Upper lobe of left lung (tissue), 6 donors: ENCODE measurements at regions not wholly inside any gene's neighbourhood (a gene's known extent, or its start where the extent isn't known, plus 50 kb on each side); places are given as distances from the start of the nearest gene placed in this dataset.

ENCODE experiments used
- ATAC-seq, 2 donors: fragments of 200-7000 bp; cut with Tn5 transposase; one replicate each; pipeline ENCODE4 v1.9.1; 2022; ENCODE audit warnings: mild to moderate bottlenecking in 2 of 2, moderate library complexity in 2 of 2; ENCODE audit not compliant: low FRiP score in 2 of 2
- DNase-seq, 2 donors: peaks; one replicate each; pipeline ENCODE4 v3.0.0-alpha.2; 2019 to 2020
- H3K27ac ChIP-seq, 4 donors: fragments of 200-600 bp; sonication (generic); one replicate each; pipeline ENCODE4 v1.5.1; 2016 to 2019
- H3K27me3 ChIP-seq, 4 donors: fragments of 200-600 bp; sonication (generic); one replicate each; pipeline ENCODE4 v1.5.1; 2017 to 2019
- H3K36me3 ChIP-seq, 4 donors: fragments of 200-600 bp; sonication (generic); one replicate each; pipeline ENCODE4 v1.5.1; 2016 to 2019
- H3K4me1 ChIP-seq, 4 donors: fragments of 200-600 bp; sonication (generic); one replicate each; pipeline ENCODE4 v1.5.1; 2018 to 2019
- H3K4me3 ChIP-seq, 4 donors: fragments of 200-600 bp; sonication (generic); one replicate each; pipeline ENCODE4 v1.5.1; 2017 to 2019; ENCODE audit warnings: mild to moderate bottlenecking in 2 of 4, moderate library complexity in 1 of 4
- H3K9me3 ChIP-seq, 4 donors: fragments of 200-600 bp; sonication (generic); one replicate each; pipeline ENCODE4 v1.5.1; 2018 to 2019
- CTCF ChIP-seq, 6 experiments: fragments of 450-650 bp in 4 of 6; fragments of 200-600 bp in 2 of 6; sonication (generic) in 2 of 6; IDR thresholded peaks; one replicate each; pipeline ENCODE4 v1.5.1; 2016 to 2019; ENCODE audit warnings: antibody characterized with exemption in 6 of 6
- EP300 ChIP-seq, 4 donors: sonication (generic); formaldehyde crosslinking; IDR thresholded peaks; one replicate each; pipeline ENCODE4 v1.5.1; 2017; ENCODE audit warnings: antibody characterized with exemption in 4 of 4, control low read depth in 2 of 4
- POLR2A ChIP-seq, 4 donors: fragments of 450-650 bp; IDR thresholded peaks; one replicate each; pipeline ENCODE4 v1.5.1; 2016 to 2017; ENCODE audit warnings: antibody characterized with exemption in 4 of 4, mild to moderate bottlenecking in 2 of 4
- POLR2AphosphoS5 ChIP-seq, 2 donors: sonication (generic); formaldehyde crosslinking; IDR thresholded peaks; one replicate each; pipeline ENCODE4 v1.5.1; 2017; ENCODE audit warnings: antibody characterized with exemption in 2 of 2
- WGBS, 2 donors: methylation state at CpG; one replicate each; pipeline ENCODE4 v1.1.5; 2017 to 2018; 5-methylcytosine and 5-hydroxymethylcytosine counted together
- donor health status: DM: no; HTN: no; CAD: no; lungs with moderate emphysema.
- donor health status: DM: no; HTN: yes; CAD: no; lungs with severe emphysema.

GRCh38 chrX:137425273-137425902 lies 140.5 kb upstream of the ZIC3 start:
- no peak overlapping the region for H3K27ac ChIP-seq
- ATAC-seq (no peak), DNase-seq (no peak)
- 12 to 16% methylated on average over 15 to 25 of the region's 25 CpGs for WGBS, 2 donors
- peaks cover 0 to 50% (median 5%) of the 10 kb centered on the region in 4 donors for H3K27me3 ChIP-seq
- no peaks in the 10 kb centered on the region for H3K36me3 ChIP-seq
- H3K4me3 ChIP-seq = no peak overlapping the region
- H3K4me1 ChIP-seq = peaks cover 0 to 26% (median 5%) of the 10 kb centered on the region in 4 donors
- H3K9me3 ChIP-seq = no peaks in the 10 kb centered on the region
- TF ChIP-seq POLR2AphosphoS5 (IDR thresholded peaks at IDR 0.05) (no peak), EP300 (IDR thresholded peaks at IDR 0.05) (no peak), CTCF (IDR thresholded peaks at IDR 0.05) (no peak), POLR2A (IDR thresholded peaks at IDR 0.05) (no peak)

GRCh38 chrX:137424679-137425078 lies 141.2 kb upstream of the ZIC3 start:
- TF ChIP-seq POLR2AphosphoS5 (IDR thresholded peaks at IDR 0.05) (no peak), EP300 (IDR thresholded peaks at IDR 0.05) (no peak), POLR2A (IDR thresholded peaks at IDR 0.05) (no peak)
- H3K27ac ChIP-seq = no peak overlapping the region
- no peak overlapping the region for H3K4me3 ChIP-seq
- no peak for DNase-seq
- H3K36me3 ChIP-seq = no peaks in the 10 kb centered on the region
- no peak for ATAC-seq
- WGBS, 2 donors = 7 to 10% methylated on average over 7 to 15 of the region's 15 CpGs
- peaks cover 0 to 45% (median 5%) of the 10 kb centered on the region in 4 donors for H3K27me3 ChIP-seq
- peaks cover 0 to 26% (median 5%) of the 10 kb centered on the region in 4 donors for H3K4me1 ChIP-seq
- H3K9me3 ChIP-seq = no peaks in the 10 kb centered on the region

- H3K4me1 ChIP-seq = peaks cover 0 to 15% (median 4%) of the 10 kb centered on the region in 4 donors
- 9 to 15% methylated on average over 3 of the region's 3 CpGs for WGBS, 2 donors
These were observed 142.7 kb upstream of the ZIC3 start for GRCh38 chrX:137423241-137423640.

GRCh38 chrX:137418086-137418485 lies 147.8 kb upstream of the ZIC3 start:
- no peak for ATAC-seq
- 62 to 72% methylated on average over 2 of the region's 2 CpGs for WGBS, 2 donors
- no peaks in the 10 kb centered on the region for H3K9me3 ChIP-seq
- no peak for DNase-seq
- no peaks in the 10 kb centered on the region for H3K27me3 ChIP-seq
- no peak for TF ChIP-seq POLR2AphosphoS5 (IDR thresholded peaks at IDR 0.05)
- TF ChIP-seq CTCF (IDR thresholded peaks at IDR 0.05) = no peak
- no peak for TF ChIP-seq POLR2A (IDR thresholded peaks at IDR 0.05)
- TF ChIP-seq EP300 (IDR thresholded peaks at IDR 0.05) = no peak
- no peaks in the 10 kb centered on the region for H3K36me3 ChIP-seq
- H3K4me3 ChIP-seq = no peak overlapping the region
- no peak overlapping the region for H3K27ac ChIP-seq
- H3K4me1 ChIP-seq = no peaks in the 10 kb centered on the region

More at GRCh38 chrX:137423241-137423640, 142.7 kb upstream of the ZIC3 start:
- DNase-seq (no peak), ATAC-seq (no peak)
- H3K36me3 ChIP-seq = no peaks in the 10 kb centered on the region
- no peak overlapping the region for H3K4me3 ChIP-seq
- H3K9me3 ChIP-seq = no peaks in the 10 kb centered on the region
- H3K27ac ChIP-seq = no peak overlapping the region
- TF ChIP-seq POLR2A (IDR thresholded peaks at IDR 0.05) (no peak), EP300 (IDR thresholded peaks at IDR 0.05) (no peak), CTCF (IDR thresholded peaks at IDR 0.05) (no peak), POLR2AphosphoS5 (IDR thresholded peaks at IDR 0.05) (no peak)
- peaks cover 0 to 32% (median 5%) of the 10 kb centered on the region in 4 donors for H3K27me3 ChIP-seq

- no peaks in the 10 kb centered on the region for H3K27me3 ChIP-seq
- ATAC-seq (no peak), DNase-seq (no peak)
- no peak overlapping the region for H3K4me3 ChIP-seq
- no peaks in the 10 kb centered on the region for H3K9me3 ChIP-seq
- 51 to 58% methylated on average over 3 of the region's 3 CpGs for WGBS, 2 donors
- no peak for TF ChIP-seq POLR2A (IDR thresholded peaks at IDR 0.05)
- TF ChIP-seq CTCF (IDR thresholded peaks at IDR 0.05) = no peak
- TF ChIP-seq EP300 (IDR thresholded peaks at IDR 0.05) = no peak
- TF ChIP-seq POLR2AphosphoS5 (IDR thresholded peaks at IDR 0.05) = no peak
- H3K36me3 ChIP-seq = no peaks in the 10 kb centered on the region
- H3K4me1 ChIP-seq = no peaks in the 10 kb centered on the region
- H3K27ac ChIP-seq = no peak overlapping the region
These were observed 152.7 kb upstream of the ZIC3 start for GRCh38 chrX:137413190-137413589.
